Superior temporal gyrus (tissue), 1 donor: ENCODE measurements at regions not wholly inside any gene's neighbourhood (a gene's known extent, or its start where the extent isn't known, plus 50 kb on each side); places are given as distances from the start of the nearest gene placed in this dataset.

Experiments
- DNase-seq: peaks from one replicate; pipeline ENCODE4 v3.0.0-alpha.2; 2016; ENCODE audit errors: extremely low spot score

DNA sequence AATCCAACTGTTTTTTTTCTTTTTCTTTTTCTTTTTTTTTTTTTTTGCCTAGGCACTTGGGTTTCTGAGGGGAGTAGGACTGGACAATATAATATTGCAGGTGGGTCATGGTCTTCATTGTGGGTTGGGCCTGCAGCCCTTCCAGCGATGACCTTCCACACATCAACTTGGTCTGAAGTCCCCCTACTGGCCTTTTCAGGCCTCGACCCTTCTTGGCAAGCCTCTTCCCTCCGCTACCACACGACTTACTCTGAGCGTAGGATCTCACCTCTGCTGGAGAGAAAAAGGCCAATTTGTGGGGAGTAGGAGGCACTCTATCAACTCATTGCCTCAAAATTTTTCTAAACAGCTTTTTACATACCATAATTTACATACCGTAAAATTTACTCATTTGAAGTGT lies 51.1 kb upstream of the GRIK3 start:
- no peak for DNase-seq

DNA sequence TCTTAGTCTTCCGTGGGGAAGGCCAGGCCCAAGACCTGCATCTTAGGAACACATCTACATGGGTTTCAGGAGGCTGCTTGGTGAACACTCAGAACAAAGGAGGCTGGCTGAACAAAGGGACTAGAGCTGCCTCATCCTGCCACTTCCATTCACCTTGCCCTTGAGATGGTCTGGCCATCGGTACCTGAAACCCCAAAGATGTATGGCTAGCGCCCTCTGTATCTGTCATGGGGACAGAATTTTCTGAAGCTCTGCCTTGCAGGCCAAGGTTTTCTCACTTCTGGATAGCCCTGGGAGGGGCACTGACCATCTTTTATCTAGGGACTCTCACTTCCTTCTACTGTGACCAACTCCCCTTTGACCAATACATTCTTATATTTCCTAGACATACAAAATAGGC lies 55.4 kb upstream of the GRIK3 start:
- DNase-seq, result no peak

DNA sequence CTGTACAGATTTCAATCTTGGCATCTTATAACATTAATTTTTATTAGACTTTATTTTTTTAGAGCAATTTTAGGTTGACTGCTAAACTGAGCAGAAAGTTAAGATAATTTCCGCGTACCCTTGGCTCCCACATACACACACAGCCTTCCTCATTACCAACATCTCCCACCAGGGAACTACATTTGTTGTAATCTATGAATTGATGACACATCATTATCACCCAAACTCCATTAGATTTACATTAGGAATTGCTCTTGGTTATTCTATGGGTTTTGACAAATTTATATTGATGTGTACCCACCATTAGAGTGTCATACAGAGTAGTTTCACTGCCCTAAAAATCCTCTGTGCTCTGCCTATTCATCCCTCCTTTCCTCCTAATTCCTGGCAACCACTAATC lies 56.4 kb upstream of the GRIK3 start:
- no peak for DNase-seq

DNA sequence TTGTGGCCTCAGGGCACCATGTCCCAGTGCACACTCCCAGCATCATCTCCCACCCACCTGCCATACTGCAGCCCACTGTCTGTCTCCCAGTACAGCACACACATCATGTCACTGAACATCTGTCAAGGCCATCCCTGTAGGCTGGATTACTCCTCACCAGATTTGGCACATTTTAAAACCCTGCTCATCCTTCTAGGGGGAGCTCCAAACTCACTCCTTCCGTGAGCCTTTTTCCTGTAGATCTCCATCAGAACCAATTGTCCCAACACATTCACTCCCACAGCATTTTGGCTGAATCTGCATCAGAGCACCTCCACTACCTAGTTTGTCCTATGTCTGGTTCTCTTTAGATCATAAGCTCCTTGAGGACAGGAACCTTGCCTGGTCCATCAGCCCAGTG lies 58.6 kb upstream of the GRIK3 start:
- DNase-seq, result no peak

DNA sequence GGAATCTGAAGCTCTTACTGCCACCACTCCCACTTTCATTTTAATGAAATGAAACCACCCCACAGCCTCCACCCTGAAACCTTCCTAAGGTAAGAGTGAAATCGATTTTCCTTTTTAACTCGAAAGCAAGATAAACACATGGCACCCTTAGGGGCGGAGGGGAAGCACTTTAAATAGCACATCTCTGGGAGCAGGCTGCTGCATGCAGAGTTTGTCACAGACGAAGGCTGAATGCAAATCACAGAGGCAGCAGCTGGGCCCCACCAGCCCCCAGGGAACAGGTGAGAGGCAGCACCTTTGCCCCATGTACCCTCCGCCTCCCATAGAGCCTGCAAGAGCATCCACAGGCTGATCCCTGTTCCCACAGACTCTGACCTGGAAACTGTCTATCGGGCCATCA lies 60.0 kb upstream of the GRIK3 start:
- no peak for DNase-seq

DNA sequence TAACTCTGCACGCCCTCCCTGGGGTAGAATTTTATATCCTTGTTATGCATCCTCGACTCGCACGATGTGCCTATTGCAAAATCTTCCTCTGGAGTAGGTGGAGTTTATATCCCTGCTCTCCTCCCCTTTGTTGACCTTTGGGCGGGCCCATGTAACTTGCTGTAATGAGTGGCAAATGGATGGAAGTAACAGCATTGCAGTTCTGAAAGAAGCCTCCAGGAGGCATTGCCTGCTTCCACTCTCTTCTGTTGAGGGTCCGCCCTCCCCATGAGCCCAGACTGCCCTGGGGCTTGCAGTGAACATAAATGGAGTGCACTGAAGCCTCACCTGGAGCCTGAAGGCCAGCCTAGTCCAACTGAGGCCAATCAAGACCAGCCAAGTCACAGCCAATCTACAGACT lies 62.2 kb upstream of the GRIK3 start:
- no peak for DNase-seq

DNA sequence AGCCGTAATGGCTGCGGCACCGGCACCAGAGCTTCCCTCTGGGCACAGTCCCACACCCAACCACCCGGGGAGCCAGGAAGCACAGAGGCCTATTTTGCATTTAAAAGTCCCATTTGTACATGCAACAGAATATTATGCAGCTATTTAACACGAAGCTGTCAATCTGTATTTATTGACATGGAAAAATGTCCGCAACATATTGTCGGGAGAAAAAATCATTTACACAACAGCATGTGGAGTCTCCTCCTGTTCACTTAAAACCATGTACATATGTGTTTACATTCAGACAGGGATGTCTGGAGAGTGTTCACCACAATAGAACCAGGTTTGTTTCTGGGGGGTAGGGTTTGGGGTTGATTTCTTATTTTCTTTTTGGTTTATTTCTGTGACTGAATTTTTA lies 63.4 kb upstream of the GRIK3 start:
- no peak for DNase-seq

DNA sequence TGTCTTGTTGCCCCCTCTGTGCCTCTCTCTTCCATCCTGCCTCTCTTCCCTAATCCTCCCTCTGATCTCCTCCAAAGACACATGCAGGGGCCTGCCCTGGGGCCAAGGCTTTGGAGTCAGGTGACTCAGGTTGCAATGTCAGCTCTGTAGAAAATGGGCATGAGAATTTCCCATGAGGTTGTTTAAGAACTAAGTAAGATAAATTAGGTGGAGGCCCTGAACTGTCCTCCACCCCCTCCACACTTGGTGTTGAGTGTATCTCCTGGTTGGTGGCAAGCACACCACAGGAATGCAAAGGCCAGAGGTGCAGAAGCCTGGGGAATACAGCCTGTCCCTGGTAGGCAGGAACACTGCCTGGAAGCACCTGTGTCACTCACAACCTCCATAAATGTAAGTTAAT lies 63.9 kb upstream of the GRIK3 start:
- no peak for DNase-seq

DNA sequence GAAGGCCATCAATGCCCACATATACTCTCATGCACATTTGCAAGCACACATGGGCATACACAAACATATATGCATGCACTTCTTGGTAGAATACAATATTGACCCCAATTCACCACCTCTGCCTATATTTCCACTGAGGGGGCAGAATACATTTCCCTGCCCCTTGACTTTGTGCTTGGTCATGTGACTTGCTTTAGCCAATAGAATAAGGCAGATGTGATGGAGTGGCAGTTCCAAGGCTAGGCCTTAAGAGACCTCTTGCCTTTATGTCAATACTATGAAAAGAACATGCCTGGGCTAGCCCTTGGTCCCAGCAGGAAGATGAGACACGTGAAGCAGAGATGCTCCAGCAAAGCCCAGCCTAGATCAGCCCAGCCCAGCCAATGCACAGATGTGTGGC lies 66.0 kb upstream of the GRIK3 start:
- DNase-seq, result no peak

DNA sequence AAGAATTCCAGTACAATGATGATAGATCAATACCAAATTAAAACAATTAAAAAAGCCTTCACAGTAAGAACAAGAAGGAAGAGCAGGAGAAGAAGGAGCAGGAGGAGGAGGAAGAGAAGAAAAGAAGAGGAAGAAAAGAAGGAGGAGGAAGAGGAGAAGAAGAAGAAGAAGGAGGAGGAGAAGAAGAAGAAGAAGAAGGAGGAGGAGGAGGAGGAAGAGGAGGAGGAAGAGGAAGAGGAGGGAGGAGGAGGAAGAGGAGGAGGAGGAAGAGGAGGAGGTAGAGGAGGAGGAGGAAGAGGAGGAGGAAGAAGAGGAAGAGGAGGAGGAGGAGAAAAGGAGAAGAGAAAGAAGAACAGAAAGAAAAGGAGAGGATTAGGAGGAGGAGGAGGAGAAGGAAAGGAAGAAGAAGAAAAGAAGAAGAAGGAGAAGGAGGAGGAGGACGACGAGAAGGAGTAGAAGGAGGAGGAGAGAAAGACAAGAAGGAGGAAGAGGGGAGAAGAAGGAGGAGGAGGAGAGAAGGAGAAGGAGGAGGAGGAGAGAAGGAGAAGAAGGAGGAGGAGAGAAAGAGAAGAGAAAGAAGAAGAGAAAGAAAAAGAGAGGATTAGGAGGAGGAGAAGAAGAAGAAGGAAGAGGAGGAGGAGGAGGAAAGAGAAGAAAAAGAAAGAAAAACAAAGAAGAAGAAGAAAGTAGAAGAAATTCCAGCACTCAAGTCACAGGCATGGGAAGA lies 68.5 kb upstream of the GRIK3 start:
- DNase-seq, result no peak

DNA sequence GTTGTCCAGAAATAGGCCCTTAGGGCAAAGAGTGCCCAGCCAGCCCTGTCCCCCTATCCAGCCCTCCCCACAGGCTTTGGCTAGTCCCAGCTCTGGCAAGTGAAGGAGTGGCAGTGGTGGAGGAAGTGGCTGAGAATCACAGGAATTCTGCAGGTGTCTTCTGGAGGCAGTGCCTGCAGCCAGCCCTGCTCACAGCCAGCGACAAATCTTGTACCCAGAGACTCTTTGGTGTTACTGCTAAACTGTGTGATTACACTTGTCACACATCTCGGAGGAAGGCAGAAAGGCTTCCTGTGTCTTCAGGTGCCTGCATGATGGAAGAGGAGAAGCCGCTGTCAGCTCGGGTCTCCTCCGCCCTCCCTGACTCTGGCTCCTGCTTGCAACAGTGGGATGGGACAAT lies 71.6 kb upstream of the GRIK3 start:
- DNase-seq, result no peak

DNA sequence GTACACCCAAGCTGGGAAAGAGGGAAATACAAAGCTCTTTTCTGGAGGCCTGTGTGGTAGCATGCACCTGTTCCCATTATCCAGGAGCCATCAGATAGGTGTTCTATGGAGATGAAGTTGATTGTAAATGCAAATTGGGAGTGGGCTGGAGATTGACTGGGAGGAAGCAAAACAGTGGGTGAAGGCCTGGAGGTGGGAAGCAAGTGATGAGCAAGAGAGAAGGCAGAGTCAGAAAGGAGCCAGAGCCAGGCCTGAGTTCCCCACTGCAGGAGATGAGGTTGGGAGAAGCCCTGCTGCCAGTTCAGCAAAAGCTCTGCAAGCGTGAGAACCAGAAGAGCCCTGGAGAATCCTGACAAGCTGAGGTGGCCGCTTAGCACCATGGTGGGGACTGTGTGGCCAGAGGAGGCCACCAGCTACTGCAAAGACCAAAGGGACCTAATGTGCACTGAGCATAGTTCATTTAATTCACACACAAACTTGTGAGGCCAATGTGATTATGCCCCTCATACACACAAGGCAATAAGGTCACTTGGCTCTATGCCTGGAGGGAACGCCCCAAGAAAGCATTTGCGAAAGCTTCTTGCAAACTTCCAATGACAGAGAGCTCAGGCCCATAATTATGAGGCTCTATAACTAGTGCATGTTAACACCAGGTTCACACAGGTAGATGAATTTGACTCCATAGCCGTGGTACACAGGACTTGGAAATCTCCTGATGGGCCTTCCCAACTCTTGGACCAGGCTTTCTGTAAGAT lies 73.0 kb upstream of the GRIK3 start:
- DNase-seq, result no peak

DNA sequence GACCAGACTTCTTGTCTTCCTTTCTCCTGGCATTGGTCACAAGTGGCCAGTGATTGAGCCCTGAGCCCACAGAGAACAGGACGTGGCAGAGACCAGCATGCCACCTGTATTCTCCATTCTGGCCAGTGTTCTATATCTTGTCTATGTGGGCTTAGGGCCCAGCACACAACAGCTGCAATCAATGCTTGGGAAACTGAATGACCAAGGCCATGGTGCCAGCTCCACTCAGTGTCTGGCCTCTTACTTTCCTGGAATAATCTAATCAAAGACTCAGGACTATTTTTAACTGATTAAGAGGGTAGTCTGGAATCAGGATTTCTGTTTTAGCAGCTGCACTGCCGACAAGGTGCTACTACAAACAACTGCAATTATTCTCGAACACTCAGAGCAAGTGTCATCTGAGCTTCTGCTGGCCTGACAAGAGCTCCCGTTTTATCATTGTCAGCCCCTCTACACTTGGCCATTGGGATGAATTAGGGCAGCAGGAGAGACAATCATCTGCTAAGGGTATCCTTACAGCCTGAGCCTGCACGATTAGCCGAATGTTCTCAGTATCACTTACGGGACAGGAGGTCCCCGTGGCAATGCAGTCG lies 74.4 kb upstream of the GRIK3 start:
- DNase-seq, result no peak

DNA sequence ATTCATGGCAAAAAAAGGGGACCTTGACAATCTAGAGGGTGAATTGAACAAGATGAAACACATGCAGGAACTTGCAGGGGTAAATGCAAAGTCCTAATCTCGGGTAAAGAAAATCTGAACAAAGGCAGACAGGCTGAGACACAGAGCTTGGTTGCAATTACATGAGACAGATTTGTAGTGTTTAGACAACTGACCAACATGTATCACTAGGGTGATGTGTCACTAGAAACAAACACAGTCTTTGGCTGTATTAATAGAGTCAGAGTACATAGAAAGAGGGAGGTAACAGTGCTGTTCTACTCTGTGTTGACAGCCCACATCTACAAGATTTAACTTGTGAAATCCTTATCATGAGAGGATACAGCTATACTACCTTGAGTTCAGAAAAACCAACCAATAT lies 78.1 kb upstream of the GRIK3 start:
- DNase-seq, result no peak

DNA sequence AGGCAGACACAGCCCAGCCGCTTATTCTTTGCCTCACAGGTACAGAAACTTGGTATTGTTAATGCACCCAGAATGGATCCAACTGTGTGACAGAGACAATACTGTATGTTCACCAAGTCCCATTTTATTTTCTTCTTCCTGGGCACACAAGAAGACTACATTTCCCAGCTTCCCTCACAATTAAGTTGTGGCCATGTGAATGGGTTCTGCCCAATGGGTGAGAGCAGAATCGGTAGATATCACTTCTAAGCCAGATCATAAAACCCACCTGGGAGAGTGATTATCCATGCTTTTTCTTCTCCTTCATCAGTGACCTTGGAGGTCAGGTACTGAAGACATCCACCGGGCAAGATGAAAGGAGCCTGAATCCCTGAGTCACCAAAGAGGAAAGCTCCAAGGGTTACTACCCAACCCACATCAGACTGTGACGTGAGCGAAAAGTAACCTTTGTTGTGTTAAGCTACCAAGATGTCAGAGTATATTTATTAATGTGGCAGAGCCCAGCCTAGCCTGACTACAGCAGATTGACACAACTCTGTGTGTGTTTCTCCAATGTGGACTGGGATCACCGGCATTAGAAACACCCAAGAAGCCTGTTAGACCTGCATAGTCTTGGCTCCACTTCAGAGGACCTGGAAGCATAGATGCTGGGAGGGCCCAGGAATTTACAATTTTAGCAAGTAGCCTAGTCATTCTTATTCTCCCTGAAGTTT lies 79.1 kb upstream of the GRIK3 start:
- DNase-seq, result no peak

DNA sequence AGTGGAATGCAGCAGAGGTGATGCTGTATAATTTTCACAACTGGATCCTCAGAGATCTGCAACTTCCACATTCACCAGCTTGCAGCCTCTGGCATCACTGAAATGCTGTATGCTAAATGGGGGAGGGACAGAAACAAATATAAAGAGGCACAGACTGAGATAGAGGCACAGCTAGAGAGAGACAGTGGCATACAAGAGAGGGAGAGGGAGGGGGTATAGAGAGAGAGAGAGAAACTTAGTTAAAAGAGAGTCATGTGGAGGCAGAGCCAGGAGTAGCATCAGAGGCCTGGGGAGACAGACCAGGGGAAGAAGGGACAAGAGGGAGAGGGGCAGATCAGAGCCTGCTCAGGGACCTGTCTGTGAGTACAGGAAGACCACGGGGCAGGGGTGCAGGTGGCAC lies 84.5 kb upstream of the GRIK3 start:
- no peak for DNase-seq

DNA sequence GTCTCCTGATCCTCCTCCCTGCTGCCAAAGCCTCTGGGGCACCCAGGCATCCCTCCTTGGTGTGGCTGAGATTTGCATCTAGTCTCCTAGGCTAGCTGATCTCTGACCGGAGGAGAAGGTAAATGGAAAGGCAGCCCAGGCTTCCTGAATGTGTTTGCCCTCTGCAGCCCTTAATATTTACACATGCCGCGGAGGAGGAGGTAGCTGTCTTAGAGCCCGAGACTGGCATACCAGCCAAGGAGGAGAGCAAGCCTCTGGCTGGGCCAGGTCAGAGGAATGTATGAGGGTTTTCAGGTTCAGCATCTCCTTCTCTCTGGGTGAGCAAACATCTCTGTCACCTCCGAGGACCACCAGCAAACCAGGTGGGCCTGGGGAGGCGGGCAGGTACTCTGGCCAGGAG lies 86.0 kb upstream of the GRIK3 start:
- DNase-seq, result no peak

DNA sequence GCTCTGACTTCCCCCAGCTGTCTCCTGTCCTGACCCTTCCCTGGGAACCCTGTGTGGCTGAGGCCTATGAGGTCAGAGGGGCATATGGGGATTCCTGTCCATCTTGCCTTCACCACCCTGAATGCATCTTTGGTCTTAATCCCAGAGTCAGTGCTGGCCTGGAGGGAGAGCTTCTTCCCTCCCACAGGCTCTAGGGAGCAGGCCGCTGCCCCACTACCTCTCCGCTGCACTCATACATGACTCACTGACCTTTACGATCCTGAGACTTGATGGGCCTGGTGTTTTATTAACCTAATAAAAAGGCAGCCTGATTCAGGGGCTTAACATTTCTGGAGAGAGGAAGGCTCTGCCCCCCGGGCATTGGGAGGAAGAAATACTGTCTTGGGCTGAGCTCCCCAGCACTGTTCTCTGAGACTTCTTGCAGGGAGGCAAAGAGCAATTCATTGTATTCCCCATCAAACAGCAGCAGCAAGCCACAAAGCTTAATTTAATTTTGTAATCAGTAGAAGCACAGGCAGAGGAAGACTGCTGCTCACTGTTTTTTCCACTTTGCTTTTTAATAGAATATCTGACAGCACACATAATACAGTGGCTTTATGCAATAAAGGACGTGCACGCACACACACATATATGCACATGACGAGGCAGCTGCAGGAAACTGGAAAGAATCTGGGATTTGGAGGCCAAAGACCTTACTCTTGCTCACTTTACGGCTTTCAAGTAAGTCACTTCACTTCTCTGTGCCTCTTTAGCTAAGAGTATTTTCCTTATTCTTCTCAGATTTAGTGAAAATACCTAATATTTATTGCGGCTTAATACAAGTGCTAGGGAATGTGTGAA lies 89.2 kb upstream of the GRIK3 start:
- DNase-seq, result no peak

DNA sequence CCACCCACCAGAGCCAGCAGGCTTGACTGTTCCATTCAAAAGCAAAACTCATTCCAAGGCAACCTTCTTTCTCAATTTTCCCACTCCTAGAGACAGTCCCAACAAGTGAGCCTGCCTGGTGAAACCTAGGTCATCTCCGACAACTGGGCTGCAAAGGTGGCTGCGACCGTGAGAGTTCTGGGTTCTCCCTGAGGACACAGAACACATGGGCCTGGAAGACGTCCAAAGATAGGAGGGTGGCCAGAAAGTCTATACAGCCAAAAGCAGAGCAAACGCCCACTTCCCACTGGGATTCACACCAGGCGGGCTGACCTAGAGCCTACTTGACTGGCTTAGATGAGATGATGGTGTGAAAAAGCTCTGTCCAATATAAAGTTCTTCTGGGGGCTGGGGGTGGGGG lies 90.2 kb upstream of the GRIK3 start:
- DNase-seq, result no peak

DNA sequence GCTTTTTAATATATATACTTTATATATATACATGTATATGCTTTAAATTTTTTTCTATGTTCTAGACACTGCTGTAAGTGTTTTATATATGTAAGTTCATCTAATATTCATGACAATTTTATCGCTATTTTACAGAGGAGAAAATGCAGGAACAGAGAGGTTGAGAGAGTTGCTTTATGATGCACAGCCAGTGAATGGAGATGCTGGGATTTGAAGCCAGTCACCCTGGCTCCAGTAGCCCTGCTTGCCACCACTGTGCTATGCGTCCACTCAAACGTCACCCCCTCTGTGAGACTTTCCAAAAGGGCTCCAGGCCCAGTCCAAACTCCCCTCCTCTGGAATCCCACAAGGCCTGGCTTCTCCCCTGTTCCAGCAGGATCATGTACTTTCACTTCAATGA lies 91.0 kb upstream of the GRIK3 start:
- no peak for DNase-seq

DNA sequence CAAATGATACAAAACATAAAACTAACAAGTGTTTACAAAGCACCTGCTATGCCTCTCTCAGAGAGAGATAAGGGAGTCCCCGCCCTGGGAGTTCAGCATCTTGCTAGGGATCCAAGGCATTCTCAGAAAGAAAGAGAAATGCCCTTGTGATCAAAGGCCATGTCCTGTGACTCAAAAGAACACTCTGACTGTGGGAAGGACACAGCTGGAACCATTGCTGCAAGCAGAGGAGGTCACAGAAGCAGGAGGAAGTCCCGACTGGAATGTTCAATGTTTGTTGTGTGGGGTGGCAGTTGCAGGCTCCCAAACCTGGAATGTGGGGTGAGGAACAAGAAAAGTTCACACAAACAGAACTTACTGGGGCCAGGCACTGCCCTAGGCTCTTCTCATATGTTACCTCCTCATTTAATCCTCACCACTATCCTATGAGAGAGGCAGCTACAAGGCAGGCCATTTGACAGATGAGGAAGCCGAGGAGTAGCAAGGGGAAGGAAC lies 93.0 kb upstream of the GRIK3 start:
- no peak for DNase-seq

DNA sequence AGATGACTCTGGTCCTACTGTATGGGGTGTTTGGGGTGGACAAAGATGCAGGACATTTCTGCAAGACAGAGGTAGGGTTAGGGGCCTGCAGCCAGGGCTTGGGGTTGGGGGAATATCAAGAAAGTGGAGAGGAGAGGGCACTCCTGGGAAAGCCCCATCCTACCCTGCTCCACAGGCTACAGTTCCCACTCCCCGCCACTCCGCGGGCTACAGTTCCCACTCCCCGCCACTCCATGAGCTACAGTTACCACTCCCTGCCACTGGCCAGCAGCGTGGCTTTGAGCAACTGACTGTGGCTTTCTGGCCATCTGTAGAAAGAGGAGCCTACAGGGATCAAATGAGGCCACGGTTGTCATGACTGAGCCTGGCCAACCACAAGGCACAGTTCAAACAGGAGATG lies 93.8 kb upstream of the GRIK3 start:
- DNase-seq, result no peak
